HG03575 (cell line): ENCODE measurements at regions not wholly inside any gene's neighbourhood (a gene's known extent, or its start where the extent isn't known, plus 50 kb on each side); places are given as distances from the start of the nearest gene placed in this dataset.

ENCODE experiments used
- ATAC-seq: cut with Tn5 transposase; IDR thresholded peaks from one replicate; pipeline ENCODE4 v1.9.1; 2021; ENCODE audit not compliant: unreplicated experiment, insufficient number of reproducible peaks, low FRiP score; ENCODE audit errors: extremely low read depth

GRCh38 chr13:97131447-97131846 lies 90.7 kb upstream of the MBNL2 start:
- no peak for ATAC-seq

GRCh38 chr13:97133554-97133953 lies 88.6 kb upstream of the MBNL2 start:
- ATAC-seq = no peak

GRCh38 chr13:97133955-97134354 lies 88.2 kb upstream of the MBNL2 start:
- ATAC-seq = no peak

- no peak for ATAC-seq
These were observed 87.6 kb upstream of the MBNL2 start for GRCh38 chr13:97134364-97135095.

- ATAC-seq = no peak
These were observed 86.2 kb upstream of the MBNL2 start for GRCh38 chr13:97135883-97136282.

GRCh38 chr13:97136418-97136817 lies 85.7 kb upstream of the MBNL2 start:
- ATAC-seq = no peak

GRCh38 chr13:97139691-97140090 lies 82.4 kb upstream of the MBNL2 start:
- no peak for ATAC-seq

GRCh38 chr13:97140131-97140530 lies 82.0 kb upstream of the MBNL2 start:
- no peak for ATAC-seq

- no peak for ATAC-seq
These were observed 81.5 kb upstream of the MBNL2 start for GRCh38 chr13:97140611-97141010.

- no peak for ATAC-seq
These were observed 81.0 kb upstream of the MBNL2 start for GRCh38 chr13:97141097-97141496.

GRCh38 chr13:97141564-97142005 lies 80.5 kb upstream of the MBNL2 start:
- peak; percentile 85 for ATAC-seq

GRCh38 chr13:97142452-97142851 lies 79.7 kb upstream of the MBNL2 start:
- ATAC-seq = no peak

- no peak for ATAC-seq
These were observed 77.1 kb upstream of the MBNL2 start for GRCh38 chr13:97145057-97145456.

- ATAC-seq = no peak
These were observed 73.2 kb upstream of the MBNL2 start for GRCh38 chr13:97148894-97149293.

- ATAC-seq = no peak
These were observed 61.7 kb upstream of the MBNL2 start for GRCh38 chr13:97160421-97160820.

GRCh38 chr13:97161582-97162231 lies 60.4 kb upstream of the MBNL2 start:
- no peak for ATAC-seq

- ATAC-seq = no peak
These were observed 56.4 kb upstream of the MBNL2 start for GRCh38 chr13:97165502-97166425.

GRCh38 chr13:97171136-97171535 lies 51.0 kb upstream of the MBNL2 start:
- no peak for ATAC-seq
